ENCODE measurements at regions not wholly inside any gene's neighbourhood (a gene's known extent, or its start where the extent isn't known, plus 50 kb on each side); places are given as distances from the start of the nearest gene placed in this dataset.
"Not testable (repeated sequence)": the region's sequence is repeated elsewhere in the genome, so short reads cannot be mapped to it uniquely, and the experiment has no call there.

DNA sequence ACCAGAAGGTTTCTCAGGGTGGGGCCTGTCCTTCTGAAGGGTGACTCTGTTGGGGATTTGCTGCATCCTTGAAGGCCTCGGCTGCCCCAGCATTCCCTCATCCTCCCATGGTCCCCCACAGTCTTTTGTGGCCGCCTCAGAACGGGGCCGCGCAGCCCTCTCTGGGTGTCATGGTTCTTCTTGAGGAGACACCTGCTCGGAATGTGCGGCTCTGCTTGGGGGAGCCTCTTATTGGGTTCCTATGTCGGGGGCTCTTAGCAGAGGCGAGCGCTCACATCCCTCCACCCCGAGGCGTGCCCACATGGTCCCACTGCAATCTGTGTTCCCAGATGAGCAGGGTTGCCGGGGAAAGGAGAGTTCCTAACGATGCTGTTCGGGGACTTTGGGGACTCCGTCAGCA lies 1008.4 kb downstream of the BRD1 start:
- Mint-ChIP-seq H3K36me3 (no peaks in the 10 kb centered on the region), H3K4me3 (no peak overlapping the region), H3K27me3 (peaks cover 0 to 4% of the 10 kb centered on the region in 2 donors), H3K27ac (no peak overlapping the region), H3K9me3 (peaks cover 0 to 2% (median 0%) of the 10 kb centered on the region in 5 donors), H3K4me1 (no peaks in the 10 kb centered on the region)
- H3K4me1 ChIP-seq (ENCODE audit: insufficient read depth, low read length) = no peaks in the 10 kb centered on the region
- no peaks in the 10 kb centered on the region for H3K36me3 ChIP-seq (ENCODE audit: insufficient read depth, low read length)
- DNase-seq = no peak
- H3K27me3 ChIP-seq (ENCODE audit: insufficient read depth, low read length, poor library complexity, severe bottlenecking) = no peaks in the 10 kb centered on the region
- H3K9me3 ChIP-seq (ENCODE audit: low read length) = no peaks in the 10 kb centered on the region
- H3K27ac ChIP-seq (ENCODE audit: low read depth, low read length) = no peak overlapping the region
- CTCF ChIA-PET = no interaction called here
- no peak overlapping the region for H3K4me3 ChIP-seq (ENCODE audit: low read length)
- POLR2A ChIA-PET = no interaction called here

DNA sequence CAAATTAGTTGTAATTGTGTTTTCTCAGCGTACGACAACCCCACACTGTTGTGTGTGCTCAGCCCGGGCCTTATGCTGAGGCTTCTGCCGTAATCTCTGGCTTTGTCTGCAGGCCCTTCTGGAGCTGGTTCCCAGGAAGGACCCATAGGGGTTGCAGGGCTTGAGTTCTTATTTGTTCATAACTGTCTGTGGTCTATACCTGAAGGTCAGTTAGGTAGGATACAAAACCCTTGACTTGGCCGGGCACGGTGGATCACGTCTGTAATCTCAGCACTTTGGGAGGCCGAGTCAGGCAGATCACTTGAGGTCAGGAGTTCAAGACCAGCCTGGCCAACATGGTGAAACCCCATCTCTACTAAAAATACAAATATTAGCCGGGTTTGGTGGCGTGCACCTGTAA lies 1010.2 kb downstream of the BRD1 start:
- POLR2A ChIA-PET; H3K4me3 Mint-ChIP-seq; H3K9me3 ChIP-seq (ENCODE audit: low read length); H3K36me3 ChIP-seq (ENCODE audit: insufficient read depth, low read length); H3K9me3 Mint-ChIP-seq; H3K4me1 ChIP-seq (ENCODE audit: insufficient read depth, low read length); CTCF ChIA-PET; H3K36me3 Mint-ChIP-seq; H3K27ac ChIP-seq (ENCODE audit: low read depth, low read length); H3K27me3 ChIP-seq (ENCODE audit: insufficient read depth, low read length, poor library complexity, severe bottlenecking); H3K27me3 Mint-ChIP-seq; H3K27ac Mint-ChIP-seq; DNase-seq; H3K4me3 ChIP-seq (ENCODE audit: low read length); H3K4me1 Mint-ChIP-seq: not testable (repeated sequence)

DNA sequence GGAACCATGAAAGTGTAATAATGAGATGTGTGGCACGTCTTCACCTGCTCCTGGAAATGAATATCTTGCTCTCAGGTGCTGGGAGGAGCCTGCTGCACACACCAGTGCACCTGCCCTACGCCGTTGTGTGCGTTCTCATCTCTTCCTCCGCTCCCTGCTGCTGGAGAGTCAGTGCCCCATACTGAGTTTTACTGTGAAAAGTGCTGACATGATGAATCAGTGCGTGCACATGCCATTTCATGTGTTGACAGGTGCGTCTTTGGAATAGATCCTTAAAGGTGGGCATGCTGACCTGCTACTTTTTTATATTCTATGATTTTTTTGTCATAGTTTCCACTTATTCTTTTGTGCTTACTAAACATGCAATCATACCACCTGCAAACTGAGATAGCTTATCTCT lies 1015.8 kb downstream of the BRD1 start:
- DNase-seq = no peak
- CTCF ChIA-PET = no interaction called here
- peaks cover 3% of the 10 kb centered on the region in 2 donors for H3K27me3 Mint-ChIP-seq
- H3K36me3 Mint-ChIP-seq = no peaks in the 10 kb centered on the region
- no peaks in the 10 kb centered on the region for H3K9me3 Mint-ChIP-seq
- Histone ChIP-seq H3K36me3 (ENCODE audit: insufficient read depth, low read length) (no peaks in the 10 kb centered on the region), H3K4me1 (ENCODE audit: insufficient read depth, low read length) (no peaks in the 10 kb centered on the region), H3K9me3 (ENCODE audit: low read length) (no peaks in the 10 kb centered on the region), H3K4me3 (ENCODE audit: low read length) (no peak overlapping the region), H3K27ac (ENCODE audit: low read depth, low read length) (no peak overlapping the region), H3K27me3 (ENCODE audit: insufficient read depth, low read length, poor library complexity, severe bottlenecking) (no peaks in the 10 kb centered on the region)
- no peaks in the 10 kb centered on the region for H3K4me1 Mint-ChIP-seq
- no peak overlapping the region for H3K4me3 Mint-ChIP-seq
- H3K27ac Mint-ChIP-seq = no peak overlapping the region
- POLR2A ChIA-PET = no interaction called here

DNA sequence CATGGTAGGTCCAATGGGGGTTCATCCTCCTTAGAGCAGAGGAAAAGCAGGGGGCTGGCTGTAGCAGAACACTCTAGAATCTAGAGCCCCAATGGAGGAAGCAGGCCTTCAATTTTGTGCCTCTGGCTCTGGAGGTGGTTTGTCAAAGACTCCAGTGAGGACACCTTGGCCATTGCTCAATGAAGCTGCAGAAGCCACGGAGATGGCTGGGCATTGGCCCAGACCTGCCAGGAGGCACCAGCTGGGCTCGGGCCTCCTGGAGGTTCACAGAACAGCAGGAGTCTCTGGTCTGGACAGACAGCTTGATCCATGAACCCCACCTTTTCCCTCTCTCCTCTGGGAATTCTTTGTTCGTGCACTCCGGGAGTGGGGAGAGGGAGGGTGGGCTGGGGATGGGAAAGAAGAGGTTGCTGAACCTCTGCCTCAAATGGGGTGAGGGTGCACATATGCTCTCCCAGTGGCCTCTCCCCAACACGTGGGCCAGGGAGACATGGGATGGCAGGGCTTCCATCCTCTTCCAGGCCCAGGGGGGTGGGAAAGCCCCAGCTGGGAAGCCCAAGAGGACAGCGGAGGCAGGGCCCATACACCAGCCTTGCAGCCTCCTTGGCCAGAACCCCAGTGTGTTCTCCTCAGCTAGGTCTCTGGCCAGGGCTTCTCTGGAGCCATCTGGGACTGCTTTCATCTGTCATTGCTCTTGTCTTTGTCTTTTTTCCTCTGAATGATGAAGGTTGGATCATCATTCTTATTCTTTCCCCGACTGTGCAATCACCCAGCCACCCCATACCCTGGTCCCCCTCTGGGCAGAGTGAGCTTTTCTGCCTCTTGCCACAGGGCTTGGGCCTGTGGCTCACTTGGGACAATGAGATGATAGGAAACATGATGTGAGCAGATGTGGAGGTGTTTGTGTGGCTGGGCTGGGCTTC lies 1019.4 kb downstream of the BRD1 start:
- Histone ChIP-seq H3K9me3 (ENCODE audit: low read length) (no peaks in the 10 kb centered on the region), H3K27ac (ENCODE audit: low read depth, low read length) (no peak overlapping the region), H3K36me3 (ENCODE audit: insufficient read depth, low read length) (no peaks in the 10 kb centered on the region), H3K4me1 (ENCODE audit: insufficient read depth, low read length) (no peaks in the 10 kb centered on the region), H3K27me3 (ENCODE audit: insufficient read depth, low read length, poor library complexity, severe bottlenecking) (no peaks in the 10 kb centered on the region), H3K4me3 (ENCODE audit: low read length) (no peak overlapping the region)
- H3K9me3 Mint-ChIP-seq = no peaks in the 10 kb centered on the region
- H3K4me3 Mint-ChIP-seq = no peak overlapping the region
- ChIA-PET POLR2A (no interaction called here), CTCF (no interaction called here)
- no peaks in the 10 kb centered on the region for H3K4me1 Mint-ChIP-seq
- no peak for DNase-seq
- H3K36me3 Mint-ChIP-seq = no peaks in the 10 kb centered on the region
- peaks cover 3% of the 10 kb centered on the region in 2 donors for H3K27me3 Mint-ChIP-seq
- H3K27ac Mint-ChIP-seq = no peak overlapping the region

DNA sequence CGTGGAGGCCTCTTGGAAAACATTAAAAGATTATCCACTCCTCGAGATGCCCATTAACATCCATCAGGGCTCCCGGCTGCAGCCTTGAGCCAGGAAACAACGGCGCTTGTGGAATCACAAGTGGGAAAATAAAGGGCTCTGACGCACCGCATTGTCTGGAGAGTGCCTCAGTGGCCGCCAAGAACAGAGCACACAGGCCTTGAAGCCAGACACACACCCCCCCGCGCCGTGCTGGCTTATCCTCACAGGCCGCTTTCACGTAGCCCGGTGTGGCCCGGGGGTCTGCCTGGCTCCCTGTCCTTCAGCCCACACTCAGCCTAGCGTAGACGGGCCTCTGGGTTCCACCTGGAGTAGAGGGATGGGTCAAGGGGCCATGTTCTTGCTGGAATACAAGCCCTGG lies 1020.5 kb downstream of the BRD1 start:
- Histone ChIP-seq H3K36me3 (ENCODE audit: insufficient read depth, low read length) (no peaks in the 10 kb centered on the region), H3K4me3 (ENCODE audit: low read length) (no peak overlapping the region), H3K4me1 (ENCODE audit: insufficient read depth, low read length) (no peaks in the 10 kb centered on the region), H3K27ac (ENCODE audit: low read depth, low read length) (no peak overlapping the region), H3K27me3 (ENCODE audit: insufficient read depth, low read length, poor library complexity, severe bottlenecking) (no peaks in the 10 kb centered on the region), H3K9me3 (ENCODE audit: low read length) (no peaks in the 10 kb centered on the region)
- no peak for DNase-seq
- Mint-ChIP-seq H3K36me3 (no peaks in the 10 kb centered on the region), H3K27ac (no peak overlapping the region), H3K4me1 (no peaks in the 10 kb centered on the region), H3K4me3 (no peak overlapping the region), H3K27me3 (peaks cover 3% of the 10 kb centered on the region in 2 donors), H3K9me3 (no peaks in the 10 kb centered on the region)
- ChIA-PET POLR2A (no interaction called here), CTCF (no interaction called here)

DNA sequence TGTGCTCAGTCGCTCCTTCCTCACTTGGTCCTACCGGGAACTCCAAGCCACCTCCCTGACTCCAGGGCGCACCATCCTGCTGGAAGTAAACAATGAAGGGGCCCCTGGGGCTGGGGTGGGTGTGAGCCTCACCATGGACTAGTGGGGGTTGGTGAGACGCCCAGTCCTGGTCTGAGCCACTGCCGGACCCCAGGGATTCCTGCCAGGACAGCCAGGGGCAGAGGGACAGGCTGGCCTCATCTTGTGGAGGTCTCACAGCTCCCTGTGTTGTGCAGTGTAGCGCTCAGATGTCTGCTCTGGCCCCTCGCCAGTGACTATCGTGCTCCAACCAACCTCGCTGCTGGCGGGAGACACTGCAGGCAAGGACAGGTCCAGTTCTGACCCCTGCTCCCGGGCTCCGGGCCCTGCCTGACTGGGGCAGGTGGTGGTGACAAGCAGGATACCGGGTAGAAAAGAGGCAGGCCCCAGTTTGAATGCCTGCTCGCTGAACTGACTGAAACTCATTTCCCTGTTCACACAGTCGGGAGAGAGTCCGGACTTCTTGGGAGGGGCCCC lies 1021.4 kb downstream of the BRD1 start:
- Mint-ChIP-seq H3K4me3 (no peak overlapping the region), H3K4me1 (no peaks in the 10 kb centered on the region), H3K9me3 (no peaks in the 10 kb centered on the region), H3K27ac (no peak overlapping the region), H3K36me3 (no peaks in the 10 kb centered on the region), H3K27me3 (peaks cover 2 to 3% of the 10 kb centered on the region in 2 donors)
- no peaks in the 10 kb centered on the region for H3K27me3 ChIP-seq (ENCODE audit: insufficient read depth, low read length, poor library complexity, severe bottlenecking)
- ChIA-PET CTCF (no interaction called here), POLR2A (no interaction called here)
- no peaks in the 10 kb centered on the region for H3K4me1 ChIP-seq (ENCODE audit: insufficient read depth, low read length)
- H3K27ac ChIP-seq (ENCODE audit: low read depth, low read length) = no peak overlapping the region
- no peaks in the 10 kb centered on the region for H3K36me3 ChIP-seq (ENCODE audit: insufficient read depth, low read length)
- no peak for DNase-seq
- no peak overlapping the region for H3K4me3 ChIP-seq (ENCODE audit: low read length)
- H3K9me3 ChIP-seq (ENCODE audit: low read length) = no peaks in the 10 kb centered on the region

DNA sequence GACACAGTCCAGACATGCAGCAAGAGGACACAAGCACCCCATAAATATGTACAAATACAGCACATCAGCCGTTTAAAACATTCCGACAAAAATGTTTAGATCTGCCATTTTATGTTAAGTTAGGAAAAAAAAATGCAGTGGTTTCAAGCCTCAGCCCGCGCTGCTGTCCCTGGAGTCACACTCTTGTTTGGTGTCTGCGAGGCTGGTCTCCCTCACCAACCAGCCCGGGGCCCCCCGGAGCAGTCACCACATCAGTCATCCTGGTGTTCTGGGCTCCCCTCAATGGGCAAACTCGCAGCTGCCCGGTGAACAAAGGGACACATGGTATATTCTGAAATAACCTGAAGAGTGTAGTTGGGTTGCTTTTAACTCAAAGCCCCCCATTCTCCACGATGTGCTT lies 1022.2 kb downstream of the BRD1 start:
- H3K4me1 Mint-ChIP-seq = no peaks in the 10 kb centered on the region
- Histone ChIP-seq H3K27me3 (ENCODE audit: insufficient read depth, low read length, poor library complexity, severe bottlenecking) (no peaks in the 10 kb centered on the region), H3K4me1 (ENCODE audit: insufficient read depth, low read length) (no peaks in the 10 kb centered on the region), H3K36me3 (ENCODE audit: insufficient read depth, low read length) (no peaks in the 10 kb centered on the region), H3K27ac (ENCODE audit: low read depth, low read length) (no peak overlapping the region), H3K4me3 (ENCODE audit: low read length) (no peak overlapping the region), H3K9me3 (ENCODE audit: low read length) (no peaks in the 10 kb centered on the region)
- peaks cover 2 to 3% of the 10 kb centered on the region in 2 donors for H3K27me3 Mint-ChIP-seq
- no peaks in the 10 kb centered on the region for H3K36me3 Mint-ChIP-seq
- POLR2A ChIA-PET = no interaction called here
- H3K27ac Mint-ChIP-seq = no peak overlapping the region
- CTCF ChIA-PET = no interaction called here
- H3K4me3 Mint-ChIP-seq = no peak overlapping the region
- DNase-seq = no peak
- no peaks in the 10 kb centered on the region for H3K9me3 Mint-ChIP-seq

DNA sequence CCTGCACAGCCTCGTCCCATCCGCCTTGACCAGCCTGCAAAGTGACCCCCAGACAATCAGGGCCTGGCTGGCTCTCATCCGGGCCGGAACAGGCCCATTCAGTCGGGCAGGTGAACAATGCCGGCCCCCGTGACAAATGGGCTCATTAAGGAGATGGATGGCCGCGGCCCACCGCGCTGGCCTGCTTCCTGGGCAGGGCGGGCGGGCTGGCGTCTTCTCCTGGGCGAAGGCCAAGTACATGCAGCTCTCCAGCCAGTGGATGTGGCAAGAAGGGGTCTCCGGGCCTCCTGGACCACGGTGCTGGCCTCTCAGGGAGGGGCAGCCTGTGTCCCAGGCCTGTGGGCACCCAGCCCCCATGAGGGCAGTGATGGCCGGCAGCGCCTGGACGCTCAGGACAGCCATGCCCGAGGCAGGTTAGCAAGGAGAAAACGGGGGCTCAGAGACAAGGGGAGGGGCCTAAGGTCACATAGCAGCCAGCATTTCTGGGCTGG lies 1022.8 kb downstream of the BRD1 start:
- no peaks in the 10 kb centered on the region for H3K9me3 ChIP-seq (ENCODE audit: low read length)
- H3K9me3 Mint-ChIP-seq = no peaks in the 10 kb centered on the region
- H3K36me3 Mint-ChIP-seq = no peaks in the 10 kb centered on the region
- ChIA-PET POLR2A (no interaction called here), CTCF (no interaction called here)
- H3K27me3 Mint-ChIP-seq = peaks cover 2 to 3% of the 10 kb centered on the region in 2 donors
- no peaks in the 10 kb centered on the region for H3K4me1 ChIP-seq (ENCODE audit: insufficient read depth, low read length)
- H3K27ac Mint-ChIP-seq = no peak overlapping the region
- H3K4me3 Mint-ChIP-seq = no peak overlapping the region
- no peak overlapping the region for H3K27ac ChIP-seq (ENCODE audit: low read depth, low read length)
- no peak for DNase-seq
- H3K4me3 ChIP-seq (ENCODE audit: low read length) = no peak overlapping the region
- no peaks in the 10 kb centered on the region for H3K36me3 ChIP-seq (ENCODE audit: insufficient read depth, low read length)
- no peaks in the 10 kb centered on the region for H3K27me3 ChIP-seq (ENCODE audit: insufficient read depth, low read length, poor library complexity, severe bottlenecking)
- no peaks in the 10 kb centered on the region for H3K4me1 Mint-ChIP-seq

All from CD8-positive, alpha-beta memory T cell (primary cell).